CD4-positive, alpha-beta T cell (primary cell): ENCODE measurements at regions not wholly inside any gene's neighbourhood (a gene's known extent, or its start where the extent isn't known, plus 50 kb on each side); places are given as distances from the start of the nearest gene placed in this dataset.

Experiments
- ATAC-seq: fragments of 200-7000 bp; cut with Tn5 transposase; one replicate; pipeline ENCODE4 v1.10.0; 2022; ENCODE audit warnings: mild to moderate bottlenecking; ENCODE audit not compliant: poor library complexity
- CTCF ChIA-PET: fragments of 350-600 bp; sonication (Branson Sonifier 250); formaldehyde crosslinking; loops from one replicate; lab custom pipeline; 2021; ENCODE audit warnings: antibody characterized with exemption, inconsistent platforms; lab: Charles Lee
- POLR2A ChIA-PET: fragments of 350-600 bp; sonication (Branson Sonifier 250); formaldehyde crosslinking; loops from one replicate; lab custom pipeline; 2021; ENCODE audit warnings: antibody characterized with exemption, inconsistent platforms; lab: Charles Lee
- DNase-seq, 14 experiments: peaks; one replicate each; pipeline ENCODE4 v3.0.0-alpha.2; 2013 to 2020; ENCODE audit warnings: mixed read lengths in 2 of 14
- H3K27ac ChIP-seq, 2 donors: one replicate each; pipeline versions ENCODE4 v1.5.1 to v1.7.0; 2013; ENCODE audit warnings: low read length in 2 of 2, low read depth in 1 of 2, mild to moderate bottlenecking in 1 of 2
- H3K27me3 ChIP-seq, 2 experiments: 1 replicate in 1 of 2; 2 replicates in 1 of 2; pipeline versions ENCODE4 v1.6.1 to v1.7.0; 2013; ENCODE audit warnings: low read length in 2 of 2, control low read depth in 1 of 2, mild to moderate bottlenecking in 1 of 2, moderate library complexity in 1 of 2; ENCODE audit not compliant: insufficient read depth in 2 of 2, control insufficient read depth in 1 of 2
- H3K36me3 ChIP-seq: one replicate; pipeline ENCODE4 v1.6.1; 2013; ENCODE audit warnings: low read length, control low read depth; ENCODE audit not compliant: insufficient read depth
- H3K4me1 ChIP-seq: one replicate; pipeline ENCODE4 v1.6.1; 2013; ENCODE audit warnings: low read length, control low read depth; ENCODE audit not compliant: insufficient read depth
- H3K4me3 ChIP-seq: one replicate; pipeline ENCODE4 v1.5.1; 2013; ENCODE audit warnings: mild to moderate bottlenecking, low read length, moderate library complexity
- H3K9me3 ChIP-seq, 2 experiments: 1 replicate in 1 of 2; 2 replicates in 1 of 2; pipeline versions ENCODE4 v1.6.1 to v1.7.0; 2013; ENCODE audit warnings: low read length in 2 of 2, mild to moderate bottlenecking in 2 of 2, control low read depth in 1 of 2, moderate library complexity in 1 of 2; ENCODE audit not compliant: control insufficient read depth in 1 of 2, insufficient read depth in 1 of 2
- H3K27ac Mint-ChIP-seq: one replicate; pipeline ENCODE4 v1.8.0; 2020; ENCODE audit warnings: mixed read lengths
- H3K27me3 Mint-ChIP-seq: one replicate; pipeline ENCODE4 v1.8.0; 2021; ENCODE audit warnings: mixed read lengths
- H3K36me3 Mint-ChIP-seq: one replicate; pipeline ENCODE4 v1.8.0; 2021; ENCODE audit warnings: low read depth, mixed read lengths
- H3K4me1 Mint-ChIP-seq: one replicate; pipeline ENCODE4 v1.8.0; 2021; ENCODE audit warnings: low read depth, mixed read lengths
- H3K4me3 Mint-ChIP-seq: one replicate; pipeline ENCODE4 v1.8.0; 2020; ENCODE audit warnings: mild to moderate bottlenecking, mixed read lengths
- H3K9me3 Mint-ChIP-seq: one replicate; pipeline ENCODE4 v1.8.0; 2020; ENCODE audit warnings: mixed read lengths
- intact Hi-C, 2 experiments: fragments of 100-400 bp; cut with DNase I in 1 of 2; cut with micrococcal nuclease in 1 of 2; formaldehyde crosslinking; loops; one replicate each; pipeline versions ENCODE4 v1.15.1 to v1.9.0; 2023 to 2025; cut with DNase I, micrococcal nuclease
- TF ChIP-seq, protein P1 (sequence below): fragments of 200-600 bp; IDR thresholded peaks from one replicate; pipeline ENCODE4 v1.8.0; 2022; ENCODE audit warnings: antibody characterized with exemption, mild to moderate bottlenecking

DNA sequence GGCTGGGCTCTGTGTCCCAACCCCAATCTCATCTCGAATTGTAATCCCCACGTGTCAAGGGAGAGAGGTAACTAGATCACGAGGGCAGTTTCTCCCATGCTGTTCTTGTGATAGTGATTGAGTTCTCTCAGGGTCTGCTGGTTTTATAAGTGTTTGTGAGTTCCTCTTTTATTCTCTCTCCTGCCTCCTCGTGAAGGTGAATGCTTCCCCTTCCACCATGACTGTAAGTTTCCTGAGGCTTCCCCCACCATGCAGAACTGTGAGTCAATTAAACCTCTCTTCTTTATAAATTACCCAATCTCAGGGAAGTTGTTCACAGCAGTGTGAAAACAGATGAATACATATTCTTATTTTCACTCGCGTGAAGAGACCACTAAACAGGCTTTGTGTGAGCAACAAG is 148.2 kb downstream of the TMEM30B start:
- H3K27ac Mint-ChIP-seq, result no peak overlapping the region
- no peak for DNase-seq
- no peaks in the 10 kb centered on the region for H3K4me1 Mint-ChIP-seq
- peaks cover 8% of the 10 kb centered on the region for H3K9me3 Mint-ChIP-seq
- H3K4me3 Mint-ChIP-seq, result no peak overlapping the region
- POLR2A ChIA-PET, result no interaction called here
- H3K27me3 Mint-ChIP-seq, result peaks cover 36% of the 10 kb centered on the region
- Histone ChIP-seq H3K4me1 (no peaks in the 10 kb centered on the region), H3K27ac (no peak overlapping the region), H3K9me3 (peaks cover 0 to 4% of the 10 kb centered on the region in 2 experiments), H3K4me3 (no peak overlapping the region), H3K27me3 (no peaks in the 10 kb centered on the region), H3K36me3 (no peaks in the 10 kb centered on the region)
- no peak for ATAC-seq
- H3K36me3 Mint-ChIP-seq, result no peaks in the 10 kb centered on the region
- TF ChIP-seq, protein P1, sequence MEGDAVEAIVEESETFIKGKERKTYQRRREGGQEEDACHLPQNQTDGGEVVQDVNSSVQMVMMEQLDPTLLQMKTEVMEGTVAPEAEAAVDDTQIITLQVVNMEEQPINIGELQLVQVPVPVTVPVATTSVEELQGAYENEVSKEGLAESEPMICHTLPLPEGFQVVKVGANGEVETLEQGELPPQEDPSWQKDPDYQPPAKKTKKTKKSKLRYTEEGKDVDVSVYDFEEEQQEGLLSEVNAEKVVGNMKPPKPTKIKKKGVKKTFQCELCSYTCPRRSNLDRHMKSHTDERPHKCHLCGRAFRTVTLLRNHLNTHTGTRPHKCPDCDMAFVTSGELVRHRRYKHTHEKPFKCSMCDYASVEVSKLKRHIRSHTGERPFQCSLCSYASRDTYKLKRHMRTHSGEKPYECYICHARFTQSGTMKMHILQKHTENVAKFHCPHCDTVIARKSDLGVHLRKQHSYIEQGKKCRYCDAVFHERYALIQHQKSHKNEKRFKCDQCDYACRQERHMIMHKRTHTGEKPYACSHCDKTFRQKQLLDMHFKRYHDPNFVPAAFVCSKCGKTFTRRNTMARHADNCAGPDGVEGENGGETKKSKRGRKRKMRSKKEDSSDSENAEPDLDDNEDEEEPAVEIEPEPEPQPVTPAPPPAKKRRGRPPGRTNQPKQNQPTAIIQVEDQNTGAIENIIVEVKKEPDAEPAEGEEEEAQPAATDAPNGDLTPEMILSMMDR, result no peak
- CTCF ChIA-PET, result no interaction called here
- intact Hi-C loops, result no loop called here

GRCh38 chr14:61132336-61132735 is 148.8 kb downstream of the TMEM30B start:
- no peaks in the 10 kb centered on the region for H3K36me3 ChIP-seq
- ChIA-PET POLR2A (no interaction called here), CTCF (no interaction called here)
- H3K4me1 ChIP-seq, result no peaks in the 10 kb centered on the region
- Mint-ChIP-seq H3K27me3 (peaks cover 33% of the 10 kb centered on the region), H3K4me1 (no peaks in the 10 kb centered on the region), H3K27ac (no peak overlapping the region), H3K4me3 (no peak overlapping the region), H3K36me3 (no peaks in the 10 kb centered on the region), H3K9me3 (peaks cover 4% of the 10 kb centered on the region)
- ATAC-seq (no peak), DNase-seq (no peak)
- H3K27ac ChIP-seq, result no peak overlapping the region
- peaks cover 0 to 4% of the 10 kb centered on the region in 2 experiments for H3K9me3 ChIP-seq
- TF ChIP-seq, protein P1, result no peak
- H3K27me3 ChIP-seq, result no peaks in the 10 kb centered on the region
- H3K4me3 ChIP-seq, result no peak overlapping the region
- intact Hi-C loops, result no loop called here

DNA sequence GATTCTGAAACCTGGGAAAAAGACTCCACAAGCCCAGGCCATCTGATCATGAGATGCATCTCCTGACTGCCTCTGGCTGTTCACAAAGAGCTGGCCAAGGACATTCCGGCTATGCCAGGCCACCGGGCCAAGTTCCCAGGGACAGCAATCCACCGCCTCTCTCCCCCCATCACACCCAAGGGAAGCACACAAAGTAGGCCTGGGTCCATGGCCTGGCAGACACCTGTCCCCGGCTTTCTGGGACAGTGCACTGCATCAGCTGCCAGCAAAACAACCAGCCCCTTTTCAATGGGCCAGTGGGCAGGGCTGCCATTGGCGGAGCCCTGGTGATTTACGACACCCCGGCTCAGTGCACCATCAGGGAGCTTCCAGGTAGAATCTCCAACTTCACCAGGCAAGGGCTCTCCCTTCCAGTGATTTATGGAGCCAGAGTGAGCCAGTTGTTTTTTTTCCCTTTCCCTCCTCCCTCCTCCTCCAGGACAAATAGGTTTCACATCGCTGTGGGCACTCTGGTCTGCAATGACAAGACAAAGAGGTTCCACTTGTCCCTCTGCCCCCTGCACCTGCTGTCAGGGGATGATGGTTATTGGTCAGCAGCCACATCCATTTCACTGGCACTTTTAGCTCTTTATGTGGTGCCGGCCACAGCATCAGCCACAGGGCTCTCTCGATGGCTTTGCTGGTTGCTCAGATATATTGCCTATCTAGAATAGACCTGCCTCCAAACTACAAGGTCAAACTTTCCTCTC is 149.6 kb downstream of the SLC38A6 start:
- no peaks in the 10 kb centered on the region for H3K36me3 Mint-ChIP-seq
- CTCF ChIA-PET, result no interaction called here
- POLR2A ChIA-PET, result no interaction called here
- no peaks in the 10 kb centered on the region for H3K9me3 Mint-ChIP-seq
- no peak overlapping the region for H3K27ac Mint-ChIP-seq
- TF ChIP-seq, protein P1, result no peak
- Histone ChIP-seq H3K4me3 (no peak overlapping the region), H3K9me3 (no peaks in the 10 kb centered on the region), H3K36me3 (no peaks in the 10 kb centered on the region), H3K27me3 (peaks cover 3 to 6% of the 10 kb centered on the region in 2 experiments), H3K27ac (no peak overlapping the region), H3K4me1 (no peaks in the 10 kb centered on the region)
- intact Hi-C loops, result no loop called here
- DNase-seq, result no peak
- ATAC-seq, result no peak
- peaks cover 33% of the 10 kb centered on the region for H3K27me3 Mint-ChIP-seq
- H3K4me3 Mint-ChIP-seq, result no peak overlapping the region
- no peaks in the 10 kb centered on the region for H3K4me1 Mint-ChIP-seq
